Kidney tubule cell (primary cell): ENCODE measurements at regions not wholly inside any gene's neighbourhood (a gene's known extent, or its start where the extent isn't known, plus 50 kb on each side); places are given as distances from the start of the nearest gene placed in this dataset.
A peak's percentile ranks its signal among the peaks of the same experiment; 100 is the strongest.

ENCODE experiments used
- DNase-seq: peaks from one replicate; pipeline ENCODE4 v3.0.0-alpha.2; 2018; ENCODE audit warnings: low spot score

DNA sequence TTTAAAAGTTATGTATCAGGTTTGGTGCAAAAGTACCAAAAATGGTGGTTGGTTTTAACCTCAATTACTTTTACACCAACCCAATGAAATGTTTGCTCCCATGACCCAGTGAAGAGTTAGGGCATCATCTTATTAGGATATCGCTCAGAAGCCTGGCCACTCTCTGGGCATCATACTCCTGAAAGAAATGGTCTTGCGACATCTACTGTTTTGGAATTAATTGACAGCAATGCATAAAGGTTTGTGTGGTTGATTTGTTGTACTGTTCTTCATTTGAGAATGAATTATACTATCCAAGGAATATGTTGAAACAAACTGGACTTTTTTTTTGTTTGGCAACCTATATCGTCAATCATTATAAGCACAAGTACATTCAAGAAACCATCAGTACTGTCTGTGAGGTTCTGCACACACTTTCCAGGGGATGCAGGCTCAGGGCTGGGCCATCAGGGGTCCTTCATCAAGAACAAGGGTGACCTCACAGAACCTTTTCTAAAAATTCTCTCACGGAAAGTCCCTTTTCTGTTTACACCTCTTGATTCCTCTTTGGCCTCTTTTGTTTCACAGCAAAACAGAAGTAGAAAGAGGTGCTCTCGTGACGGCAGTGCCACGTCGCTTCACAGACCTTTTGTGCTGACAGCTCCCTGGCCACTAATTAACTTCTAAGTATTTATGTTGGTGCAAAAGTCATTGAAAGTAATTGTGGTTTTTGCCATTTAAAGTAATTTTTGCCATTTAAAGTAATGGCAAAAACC lies 117.2 kb upstream of the KLF6 start:
- peak; percentile 85 for DNase-seq

DNA sequence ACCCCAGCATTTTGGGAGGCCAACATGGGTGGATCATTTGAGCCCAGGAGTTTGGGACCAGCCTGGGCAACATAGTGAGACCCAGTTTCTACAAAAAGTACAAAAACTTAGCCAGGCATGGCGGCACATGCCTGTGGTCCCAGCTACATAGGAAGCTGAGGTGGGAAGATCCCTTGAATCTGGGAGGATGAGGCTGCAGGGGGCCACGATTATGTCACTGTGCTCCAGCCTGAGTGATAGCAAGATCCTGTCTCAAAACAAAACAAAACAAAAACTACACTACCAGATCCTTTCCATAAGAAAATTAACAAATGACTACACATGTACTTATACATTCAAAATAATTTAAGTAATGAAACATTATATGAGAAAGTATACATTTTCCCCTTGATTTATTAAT lies 116.4 kb upstream of the KLF6 start:
- DNase-seq: no peak

DNA sequence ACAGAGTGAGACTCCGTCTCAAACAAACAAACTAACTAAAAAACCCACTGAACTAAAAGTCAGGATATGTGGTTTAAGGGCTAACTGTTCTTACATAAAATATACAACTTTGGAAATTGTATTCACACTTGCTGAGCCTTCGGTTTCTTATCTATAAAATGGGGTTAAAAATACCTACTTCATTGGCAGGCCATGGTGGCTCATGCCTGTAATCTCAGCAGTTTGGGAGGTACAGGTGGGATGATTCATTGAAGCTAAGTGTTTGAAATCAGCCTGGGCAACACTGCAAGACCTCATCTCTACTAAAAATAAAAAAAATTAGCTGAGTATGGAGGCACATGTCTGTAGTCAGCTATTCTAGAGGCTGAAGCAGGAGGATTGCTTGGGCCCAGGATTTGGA lies 115.4 kb upstream of the KLF6 start:
- no peak for DNase-seq

DNA sequence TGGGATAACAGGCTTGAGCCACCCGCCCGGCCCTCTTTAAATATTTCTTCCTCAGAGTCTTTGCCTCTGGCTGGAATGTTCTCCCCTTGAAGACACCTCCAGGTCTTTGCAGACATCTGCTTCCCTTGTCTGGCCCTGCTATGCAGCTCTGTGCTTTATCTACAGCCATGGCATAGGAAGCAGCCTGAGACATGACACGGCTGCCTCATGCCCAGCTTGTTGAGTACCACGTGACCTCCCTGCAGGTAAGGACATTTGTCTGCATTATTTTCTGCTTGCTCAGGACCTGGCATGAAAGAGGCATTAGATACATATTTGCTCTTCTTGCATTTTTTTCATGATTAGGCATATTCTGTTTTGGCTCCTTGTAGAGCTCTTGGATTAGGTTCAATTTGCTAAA lies 113.8 kb upstream of the KLF6 start:
- peak; percentile 63 for DNase-seq

DNA sequence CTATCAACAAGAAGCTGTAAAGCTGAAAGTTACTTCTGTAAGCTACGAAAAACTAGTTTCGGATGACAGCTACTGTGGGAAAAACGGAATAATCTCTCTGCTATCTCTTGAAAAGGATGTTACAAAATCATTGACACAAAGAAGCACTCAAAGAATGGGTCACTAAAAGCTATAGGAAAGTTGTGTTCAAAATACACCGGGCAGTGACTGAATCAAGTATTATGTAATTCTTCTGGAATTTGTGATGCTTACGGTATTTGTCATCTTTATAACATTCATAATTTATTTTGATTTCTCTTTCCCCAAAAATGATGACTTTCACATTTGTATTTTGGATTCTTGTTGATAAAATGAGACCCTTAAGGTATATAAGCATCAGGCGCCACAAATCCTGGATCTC lies 112.1 kb upstream of the KLF6 start:
- DNase-seq: peak; percentile 57

DNA sequence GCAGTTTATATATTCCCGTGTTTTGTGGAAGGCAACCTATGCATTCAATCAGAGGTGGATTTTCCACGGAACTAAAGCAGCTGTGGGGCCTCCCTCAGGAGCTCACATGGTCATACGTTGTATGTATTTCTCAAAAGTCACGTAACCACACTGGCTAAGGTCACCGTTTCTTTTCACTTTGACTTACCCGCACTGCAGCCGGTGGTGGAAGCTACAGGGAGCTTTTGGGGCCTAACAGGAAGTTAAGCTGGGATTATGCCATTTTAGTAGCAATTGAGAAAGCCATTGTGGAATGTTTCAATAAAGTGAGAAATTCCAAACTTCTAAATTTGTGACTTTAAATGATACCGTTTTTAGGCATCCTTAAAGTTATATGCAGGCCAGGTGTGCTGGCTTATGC lies 111.2 kb upstream of the KLF6 start:
- DNase-seq: no peak

DNA sequence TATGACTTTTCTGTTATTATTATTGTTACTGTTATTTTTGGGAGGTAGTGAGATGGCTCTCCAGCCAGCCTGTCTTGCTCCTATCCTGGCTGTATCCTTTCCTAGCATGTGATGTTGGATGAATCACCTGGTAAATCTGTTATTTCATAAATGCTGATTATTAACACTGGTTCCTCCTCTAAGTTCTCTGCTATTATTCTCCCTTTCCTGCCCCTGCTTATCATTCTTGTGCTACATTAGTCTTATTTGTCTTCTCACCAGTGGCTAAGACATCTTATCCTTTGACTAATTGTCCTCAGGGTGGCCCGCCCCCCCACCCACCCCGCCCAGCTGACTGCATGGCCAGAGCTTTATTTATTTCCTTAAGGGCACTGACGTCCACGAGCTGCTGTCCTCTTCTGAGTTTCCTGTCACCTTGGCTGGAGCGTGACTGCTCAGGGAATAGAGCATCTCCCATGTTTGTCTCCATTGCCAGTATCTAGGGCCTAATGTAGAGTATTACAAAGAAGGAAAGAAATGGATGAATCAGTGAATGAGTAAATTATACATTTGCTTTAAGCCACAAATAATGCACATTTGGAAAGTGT lies 110.1 kb upstream of the KLF6 start:
- peak; percentile 91 for DNase-seq

DNA sequence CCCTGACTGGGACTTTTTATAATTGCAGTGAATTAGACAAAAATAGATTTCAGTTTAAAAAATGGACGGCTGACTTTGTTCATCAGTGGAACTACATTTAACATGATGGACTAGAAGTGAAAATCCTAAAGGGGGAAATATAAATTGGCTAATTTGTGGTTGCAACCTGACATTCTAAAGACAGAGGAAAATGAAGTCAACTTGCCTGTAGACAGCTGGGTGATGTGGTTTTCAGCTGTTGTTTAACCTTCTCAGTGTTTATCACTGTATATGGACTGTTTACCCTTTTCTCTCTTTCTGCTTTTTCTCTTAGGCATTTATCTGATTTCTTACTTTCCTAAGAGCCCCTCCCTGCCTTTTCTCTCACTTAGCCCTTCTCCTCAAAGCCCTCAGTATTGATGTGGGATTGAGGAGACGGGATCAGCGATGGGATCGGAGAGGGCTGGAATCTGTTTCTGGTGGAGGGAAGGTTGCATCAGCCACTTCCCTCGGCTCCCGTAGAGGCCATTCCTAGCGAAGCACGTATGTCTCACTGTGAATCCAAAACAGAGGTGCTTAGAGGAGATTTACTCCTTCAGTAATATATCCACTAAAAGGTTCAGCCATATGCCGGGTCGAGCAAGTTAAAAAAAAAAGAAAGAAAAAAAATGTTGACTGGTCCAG lies 109.0 kb upstream of the KLF6 start:
- no peak for DNase-seq

DNA sequence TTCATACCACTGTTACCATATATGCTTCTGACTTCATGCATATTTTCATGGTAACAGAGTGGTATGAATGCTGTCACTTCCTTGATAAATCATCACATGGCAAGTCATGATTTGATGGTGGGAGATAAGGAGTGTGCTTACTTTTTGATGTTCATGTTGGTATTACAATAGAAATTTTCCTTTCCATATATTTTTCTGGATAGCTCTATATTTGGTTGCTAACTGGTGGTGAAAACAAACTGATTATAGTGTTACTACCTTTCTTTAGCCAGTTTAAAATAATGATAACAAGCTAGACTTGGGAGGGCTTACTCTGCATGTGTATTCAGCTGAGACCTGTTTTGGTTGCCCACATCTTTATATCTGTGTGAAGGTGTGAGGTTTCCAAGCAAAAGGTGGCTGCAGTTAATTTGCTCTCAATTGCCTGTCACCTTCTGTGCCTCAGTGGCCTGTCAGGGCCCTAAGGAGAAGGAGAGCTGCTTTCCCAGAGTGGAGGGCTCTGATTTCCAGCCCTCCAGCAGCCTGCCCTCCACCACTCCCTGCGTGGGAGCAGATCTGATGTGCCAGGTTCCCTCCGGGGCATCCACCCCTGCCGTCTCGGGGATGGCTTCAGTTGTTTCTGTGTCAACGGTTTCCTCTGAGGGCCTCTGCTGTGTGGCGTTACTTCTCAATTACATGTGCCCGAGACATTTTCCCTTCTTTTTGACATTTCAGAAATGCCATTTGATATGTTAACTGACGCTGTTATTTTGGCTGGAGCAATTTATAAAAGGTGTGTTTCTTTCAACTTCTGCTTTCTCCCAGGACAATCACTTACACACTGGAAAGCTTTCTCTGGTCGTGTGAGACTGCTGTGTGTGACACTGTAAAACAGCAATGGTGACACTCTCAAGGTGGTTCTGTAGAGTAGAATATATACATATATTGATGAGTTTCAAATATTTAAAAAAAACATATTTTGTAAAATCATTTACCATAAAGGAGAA lies 107.7 kb upstream of the KLF6 start:
- DNase-seq: peak; percentile 44

DNA sequence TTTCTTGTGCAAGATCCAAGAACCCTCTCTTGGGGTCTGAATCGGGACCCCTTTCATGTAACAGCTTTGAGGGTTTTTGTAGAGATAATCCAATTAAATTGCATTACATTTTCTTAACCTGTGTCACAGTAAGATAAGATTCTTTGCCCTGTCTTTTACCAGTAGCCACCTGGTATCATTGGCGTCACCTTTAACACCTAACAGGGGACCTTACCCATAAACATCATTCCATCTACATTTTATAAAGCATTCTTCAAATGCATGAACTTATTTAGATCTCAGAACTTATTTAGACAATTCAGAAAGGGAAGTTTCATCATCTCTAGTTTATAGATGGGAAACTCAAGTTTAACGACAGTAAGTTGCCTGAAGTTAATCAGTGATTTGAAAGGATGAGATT lies 106.4 kb upstream of the KLF6 start:
- DNase-seq: no peak

DNA sequence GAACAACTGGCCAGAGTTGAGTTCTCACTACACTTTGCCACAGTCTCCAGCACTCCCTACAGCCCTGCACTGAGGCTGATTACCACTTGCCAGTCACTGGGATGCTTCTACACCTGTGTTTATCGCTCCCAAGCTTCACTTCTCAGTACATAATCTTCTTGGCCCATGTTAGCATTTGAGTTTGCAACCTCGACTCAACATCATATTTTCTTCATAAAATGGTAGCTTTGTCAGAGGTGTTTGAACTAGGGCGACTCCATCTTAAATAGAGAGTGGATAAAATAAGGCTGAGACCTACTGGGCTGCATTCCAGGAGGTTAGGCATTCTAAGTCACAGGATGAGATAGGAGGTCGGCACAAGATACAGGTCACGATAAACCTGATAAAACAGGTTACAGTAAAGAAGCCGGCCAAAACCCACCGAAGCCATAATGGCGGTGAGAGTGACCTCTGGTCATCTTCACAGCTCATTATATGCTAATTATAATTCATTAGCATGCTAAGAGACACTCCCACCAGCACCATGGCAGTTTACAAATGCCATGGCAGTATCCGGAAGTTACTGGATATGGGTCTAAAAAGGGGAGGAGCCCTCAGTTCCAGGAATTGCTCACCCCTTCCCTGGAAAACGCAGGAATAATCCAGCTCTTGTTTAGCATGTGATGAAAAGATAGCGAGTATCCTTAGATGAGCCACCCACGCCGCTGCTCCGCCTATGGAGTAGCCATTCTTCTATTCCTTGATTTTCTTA lies 105.8 kb upstream of the KLF6 start:
- DNase-seq: no peak

DNA sequence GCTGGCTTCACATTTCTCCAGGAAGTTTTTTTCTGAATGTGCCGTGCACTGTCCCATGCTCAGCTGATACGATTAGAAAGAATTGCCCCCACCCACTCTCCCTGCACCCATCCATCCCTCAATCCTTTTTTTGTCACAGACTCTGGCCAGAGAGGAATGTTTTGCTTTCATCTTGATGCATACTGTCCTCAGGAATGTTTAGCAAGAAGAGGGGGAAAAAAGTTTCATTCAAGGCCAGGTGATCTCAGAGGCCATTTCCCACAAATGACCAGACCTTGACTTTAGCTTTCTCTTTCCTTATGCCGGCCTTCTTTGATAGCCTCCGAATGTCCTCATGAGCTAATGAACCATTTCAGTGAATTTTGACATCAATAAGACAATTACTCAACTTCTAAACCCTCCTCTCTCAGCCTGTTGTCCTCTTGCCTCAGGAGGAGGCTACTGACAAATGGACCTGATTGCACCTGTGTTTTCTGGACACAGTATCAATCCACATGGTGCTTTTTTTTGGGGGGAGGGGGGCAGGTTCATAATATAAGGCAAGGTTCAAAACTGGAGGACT lies 105.0 kb upstream of the KLF6 start:
- peak; percentile 100 for DNase-seq

DNA sequence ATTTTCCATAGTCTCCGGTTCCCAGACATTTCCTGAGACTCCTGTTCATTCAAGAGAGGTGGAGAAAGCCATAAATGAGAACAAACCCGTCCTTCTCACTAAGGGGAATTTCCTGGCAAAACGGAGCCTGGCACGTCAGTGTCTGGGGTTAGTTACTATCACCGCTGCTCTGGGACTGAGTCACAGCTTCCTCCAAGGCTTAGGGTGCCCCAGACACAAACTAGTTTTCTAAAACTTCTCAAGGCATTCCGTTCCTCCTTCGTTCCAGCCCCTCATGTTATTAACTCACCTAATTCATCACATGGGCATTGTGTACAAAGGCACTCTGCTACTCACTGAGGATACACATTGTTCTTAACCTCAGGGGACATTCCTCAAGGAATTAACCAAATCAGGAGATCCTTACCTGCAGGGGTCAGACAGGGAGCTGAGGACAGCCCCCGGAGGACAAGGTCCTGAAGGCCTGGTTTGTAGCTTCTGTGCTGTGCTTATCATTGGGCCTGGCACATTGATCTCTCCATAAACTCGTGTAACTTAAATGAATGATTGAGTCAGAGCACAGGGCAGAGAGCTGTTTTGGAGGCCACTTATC lies 103.0 kb upstream of the KLF6 start:
- DNase-seq: peak; percentile 99

DNA sequence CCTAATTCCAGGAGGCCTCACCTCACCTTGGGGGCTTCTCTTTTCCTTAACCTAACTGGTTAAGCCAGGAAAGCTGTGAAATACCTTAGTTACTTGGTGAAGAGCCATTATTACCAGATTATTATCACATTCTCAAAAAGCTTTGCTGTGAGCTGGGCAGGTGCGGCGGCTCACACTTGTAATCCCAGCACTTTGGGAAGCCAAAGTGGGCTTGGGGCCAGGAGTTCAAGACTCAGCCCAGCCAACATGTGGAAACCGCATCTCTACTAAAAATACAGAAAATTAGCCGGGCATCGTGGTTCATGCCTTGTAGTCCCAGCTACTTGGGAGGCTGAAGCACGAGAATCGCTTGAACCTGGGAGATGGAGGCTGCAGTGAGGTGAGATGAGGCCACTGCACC lies 102.4 kb upstream of the KLF6 start:
- DNase-seq: no peak

DNA sequence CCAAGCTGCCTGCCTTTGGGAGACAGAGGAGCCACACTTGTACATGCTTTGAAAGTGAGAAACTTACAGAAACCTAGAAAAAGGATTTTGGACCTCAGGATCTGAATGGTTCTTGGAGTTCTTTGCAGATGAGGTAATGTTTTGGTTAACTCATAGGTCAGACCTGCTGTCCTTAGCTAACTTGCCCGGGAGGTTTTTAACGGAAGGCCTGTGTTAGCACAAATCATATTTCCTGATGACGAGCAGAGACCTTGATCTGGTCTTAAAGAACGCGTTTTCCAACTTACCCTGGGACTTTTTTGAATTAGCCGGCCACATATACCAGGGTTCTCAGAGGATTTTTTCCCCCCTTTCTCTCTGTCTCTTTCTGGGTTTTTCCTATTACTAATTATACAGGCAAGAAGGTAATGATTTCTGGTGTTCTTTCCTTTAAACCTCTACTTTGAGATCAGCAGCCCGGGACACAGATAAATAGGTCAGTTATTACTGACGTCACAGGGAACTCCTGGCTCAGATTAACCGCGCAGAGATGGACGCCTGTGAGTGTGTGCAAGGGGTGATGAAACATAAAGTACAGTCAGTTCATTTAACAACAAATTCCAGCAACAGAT lies 101.7 kb upstream of the KLF6 start:
- peak; percentile 99 for DNase-seq

DNA sequence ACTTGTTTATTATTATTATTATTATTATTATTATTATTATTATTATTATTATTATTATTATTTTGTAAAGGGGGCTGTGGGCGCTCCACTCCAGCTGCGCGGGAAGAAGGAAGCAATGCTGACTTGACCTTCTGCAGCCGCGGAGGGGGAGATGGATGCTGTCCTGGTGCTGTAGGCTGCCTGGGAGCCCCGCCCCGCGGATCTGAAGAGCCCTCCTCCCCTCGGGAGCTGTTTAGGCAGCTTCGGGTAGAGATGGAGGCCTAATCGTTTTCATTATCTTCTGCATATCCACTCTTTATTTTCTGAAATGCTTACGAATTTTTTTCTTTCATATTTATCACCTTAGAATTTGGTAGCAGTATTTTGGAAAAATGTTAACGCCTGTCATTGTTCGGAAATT lies 101.2 kb upstream of the KLF6 start:
- peak; percentile 80 for DNase-seq

DNA sequence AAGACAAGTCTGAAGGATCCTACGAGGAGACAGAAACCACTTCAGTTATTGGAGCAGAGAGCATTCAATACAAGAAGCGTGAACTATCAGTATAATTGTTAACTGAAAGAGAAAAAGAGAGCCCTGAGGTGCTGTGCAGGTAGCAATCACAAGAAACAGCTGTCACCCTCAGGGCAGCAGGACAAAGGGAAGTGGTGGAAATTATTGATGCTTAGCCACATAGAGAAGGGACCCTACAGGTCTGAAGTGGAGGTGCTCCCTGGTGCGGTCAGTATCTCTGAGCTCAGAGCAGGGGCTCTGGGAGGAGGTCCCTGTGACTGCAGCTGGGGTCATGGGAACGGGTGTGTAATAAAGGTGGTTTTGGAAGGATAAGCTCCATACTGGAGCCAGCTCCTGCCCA lies 97.8 kb upstream of the KLF6 start:
- no peak for DNase-seq

DNA sequence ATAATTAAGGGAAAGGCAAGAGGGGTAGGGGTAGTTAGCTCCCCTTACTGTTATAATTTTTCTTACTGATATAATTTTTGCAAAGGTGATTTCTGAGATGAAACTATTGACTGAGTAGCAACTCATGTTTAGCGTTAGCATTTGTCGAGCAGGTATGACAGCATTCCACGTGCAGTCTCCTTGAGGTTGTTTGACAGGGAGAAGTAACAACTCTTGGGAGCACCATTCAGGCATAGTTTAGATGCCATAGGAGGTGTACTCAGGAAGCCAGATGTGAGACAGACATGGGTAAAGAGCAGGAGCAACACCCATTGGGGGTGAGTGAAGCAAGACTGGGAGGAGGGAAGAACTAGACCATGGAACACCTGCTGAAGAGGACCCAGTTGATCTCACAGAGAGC lies 96.6 kb upstream of the KLF6 start:
- peak; percentile 58 for DNase-seq

DNA sequence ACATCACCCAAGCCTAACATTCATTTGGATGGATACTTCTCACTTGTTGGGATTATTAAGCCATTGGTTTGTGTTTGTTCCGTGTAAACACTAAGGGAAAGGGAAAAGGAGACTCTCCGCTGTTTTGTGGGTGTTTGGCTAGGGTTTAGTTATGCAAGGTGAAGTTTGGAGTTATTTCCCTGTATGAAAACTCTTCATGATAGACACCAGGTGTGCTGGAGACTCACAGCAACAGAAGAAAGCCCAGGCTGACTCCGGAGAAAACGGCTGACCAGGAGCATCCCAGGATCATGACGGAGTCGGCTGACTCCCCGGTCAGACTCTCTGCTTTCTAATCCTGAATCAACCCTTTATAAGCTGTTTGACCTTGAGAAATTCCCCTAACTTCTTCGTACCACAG lies 94.1 kb upstream of the KLF6 start:
- DNase-seq: no peak

DNA sequence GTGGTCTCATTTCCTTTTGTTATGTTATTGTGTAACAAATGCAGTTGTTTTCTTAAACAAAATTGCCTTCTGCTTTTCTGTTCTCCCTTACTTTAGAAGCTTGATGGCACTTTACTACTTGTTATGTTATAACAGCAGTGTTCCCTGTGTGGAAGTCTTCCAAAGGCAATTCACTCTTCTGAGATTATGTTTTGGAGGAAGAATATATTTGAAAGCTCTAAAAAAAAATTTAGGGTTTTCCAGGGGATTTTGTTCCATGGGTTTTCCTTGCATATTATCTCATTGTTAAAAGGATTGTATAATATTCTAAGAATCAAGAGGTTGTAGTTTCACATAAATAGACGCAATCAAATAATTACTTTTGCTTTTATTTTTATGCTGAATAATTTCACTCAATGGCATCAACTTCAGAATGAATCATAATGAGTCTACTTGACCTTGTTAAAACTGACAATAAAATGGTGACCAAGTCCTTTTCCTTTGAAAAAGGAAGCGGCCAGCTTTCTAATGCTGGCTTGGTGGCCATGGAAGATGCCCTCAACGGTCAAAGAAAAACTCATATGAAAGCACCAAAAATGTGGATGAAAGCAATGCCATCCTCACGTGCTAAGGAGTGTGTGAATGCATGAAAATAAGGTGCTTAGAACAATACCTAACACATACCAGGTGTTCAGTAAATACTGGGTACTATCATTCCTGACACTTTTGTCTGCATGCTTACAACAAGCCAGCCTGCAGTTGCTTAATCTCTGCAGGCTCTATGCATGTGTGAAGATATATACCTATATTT lies 92.4 kb upstream of the KLF6 start:
- peak; percentile 43 for DNase-seq
